ENCODE measurements at regions not wholly inside any gene's neighbourhood (a gene's known extent, or its start where the extent isn't known, plus 50 kb on each side); places are given as distances from the start of the nearest gene placed in this dataset.

- no peak overlapping the region for H3K27ac ChIP-seq
- in situ Hi-C loops (cut with HindIII; ENCODE audit: low pct_ligation_motif_present, low sequenced_read_pairs) = no loop called here
- TF ChIP-seq CTCF (IDR thresholded peaks at IDR 0.05; ENCODE audit: low read depth, low read length, missing control alignments) = no peak
- H3K27me3 ChIP-seq (replicated peaks) = no peaks in the 10 kb centered on the region
- H3K36me3 ChIP-seq (replicated peaks) = no peaks in the 10 kb centered on the region
- no peak overlapping the region for H3K4me3 ChIP-seq (ENCODE audit: low read depth, low read length)
- DNase-seq = no peak
These were observed 461.8 kb downstream of the RAP2B start for GRCh38 chr3:153623834-153624233.

- Histone ChIP-seq H3K4me3 (ENCODE audit: low read depth, low read length) (no peak overlapping the region), H3K27ac (no peak overlapping the region), H3K36me3 (replicated peaks) (no peaks in the 10 kb centered on the region), H3K27me3 (replicated peaks) (no peaks in the 10 kb centered on the region)
- no peak for DNase-seq
- no peak for TF ChIP-seq CTCF (IDR thresholded peaks at IDR 0.05; ENCODE audit: low read depth, low read length, missing control alignments)
- in situ Hi-C loops (cut with HindIII; ENCODE audit: low pct_ligation_motif_present, low sequenced_read_pairs) = no loop called here
These were observed 462.4 kb downstream of the RAP2B start for GRCh38 chr3:153624310-153625030.

- Histone ChIP-seq H3K36me3 (replicated peaks) (no peaks in the 10 kb centered on the region), H3K4me3 (ENCODE audit: low read depth, low read length) (no peak overlapping the region), H3K27ac (no peak overlapping the region), H3K27me3 (replicated peaks) (no peaks in the 10 kb centered on the region)
- TF ChIP-seq CTCF (IDR thresholded peaks at IDR 0.05; ENCODE audit: low read depth, low read length, missing control alignments) = peak; percentile 15
- no peak for DNase-seq
- in situ Hi-C loops (cut with HindIII; ENCODE audit: low pct_ligation_motif_present, low sequenced_read_pairs) = no loop called here
These were observed 463.5 kb downstream of the RAP2B start for GRCh38 chr3:153625506-153625905.

GRCh38 chr3:153626158-153626557, 464.1 kb downstream of the RAP2B start:
- DNase-seq = no peak
- H3K4me3 ChIP-seq (ENCODE audit: low read depth, low read length) = no peak overlapping the region
- no peak for TF ChIP-seq CTCF (IDR thresholded peaks at IDR 0.05; ENCODE audit: low read depth, low read length, missing control alignments)
- no peak overlapping the region for H3K27ac ChIP-seq
- no peaks in the 10 kb centered on the region for H3K36me3 ChIP-seq (replicated peaks)
- in situ Hi-C loops (cut with HindIII; ENCODE audit: low pct_ligation_motif_present, low sequenced_read_pairs) = no loop called here
- H3K27me3 ChIP-seq (replicated peaks) = no peaks in the 10 kb centered on the region

GRCh38 chr3:153628591-153628990, 466.6 kb downstream of the RAP2B start:
- Histone ChIP-seq H3K36me3 (replicated peaks) (no peaks in the 10 kb centered on the region), H3K27ac (no peak overlapping the region), H3K4me3 (ENCODE audit: low read depth, low read length) (no peak overlapping the region), H3K27me3 (replicated peaks) (no peaks in the 10 kb centered on the region)
- no peak for TF ChIP-seq CTCF (IDR thresholded peaks at IDR 0.05; ENCODE audit: low read depth, low read length, missing control alignments)
- in situ Hi-C loops (cut with HindIII; ENCODE audit: low pct_ligation_motif_present, low sequenced_read_pairs) = no loop called here
- DNase-seq = no peak

GRCh38 chr3:153629148-153629547, 467.1 kb downstream of the RAP2B start:
- no peak overlapping the region for H3K27ac ChIP-seq
- H3K36me3 ChIP-seq (replicated peaks) = no peaks in the 10 kb centered on the region

More at GRCh38 chr3:153629148-153629547, 467.1 kb downstream of the RAP2B start:
- no peak for TF ChIP-seq CTCF (IDR thresholded peaks at IDR 0.05; ENCODE audit: low read depth, low read length, missing control alignments)
- in situ Hi-C loops (cut with HindIII; ENCODE audit: low pct_ligation_motif_present, low sequenced_read_pairs) = no loop called here
- H3K27me3 ChIP-seq (replicated peaks) = no peaks in the 10 kb centered on the region
- DNase-seq = no peak
- no peak overlapping the region for H3K4me3 ChIP-seq (ENCODE audit: low read depth, low read length)
